ENCODE measurements at regions not wholly inside any gene's neighbourhood (a gene's known extent, or its start where the extent isn't known, plus 50 kb on each side); places are given as distances from the start of the nearest gene placed in this dataset.

GRCh38 chr20:11492846-11493245 lies 424.8 kb upstream of the BTBD3 start:
- TF ChIP-seq KLF5 (IDR thresholded peaks at IDR 0.05; ENCODE audit: partially characterized antibody) (no peak), POLR2AphosphoS5 (IDR thresholded peaks at IDR 0.05; ENCODE audit: low read length) (no peak), STAT3 (IDR thresholded peaks at IDR 0.05; ENCODE audit: low read depth, low read length) (no peak), ATF2 (IDR thresholded peaks at IDR 0.05; ENCODE audit: low read length) (no peak), FOS (IDR thresholded peaks at IDR 0.05; ENCODE audit: borderline replicate concordance, extremely low read depth, insufficient read length) (no peak), EZH2 (IDR thresholded peaks at IDR 0.05; ENCODE audit: borderline replicate concordance, control insufficient read depth, low read depth, low read length) (no peak), CTCF (IDR thresholded peaks at IDR 0.05 in 2 of 3, conservative IDR thresholded peaks at IDR 0.05 in 1 of 3; ENCODE audit: control insufficient read depth in 2 of 3, extremely low read depth in 1 of 3, insufficient read depth in 1 of 3, low read depth in 3 of 3, low read length in 3 of 3) (no peak), NFIC (IDR thresholded peaks at IDR 0.05; ENCODE audit: low read depth, low read length) (no peak), HDGF (IDR thresholded peaks at IDR 0.05) (no peak), POLR2A (IDR thresholded peaks at IDR 0.05; ENCODE audit: low read depth, low read length) (no peak)

Data from GM12878 (cell line).